ENCODE measurements at regions not wholly inside any gene's neighbourhood (a gene's known extent, or its start where the extent isn't known, plus 50 kb on each side); places are given as distances from the start of the nearest gene placed in this dataset.

GRCh38 chr1:8146257-8146855, 120.2 kb upstream of the ERRFI1 start:
- no peak for DNase-seq (ENCODE audit: low read depth in 1 of 2, low spot score in 1 of 2)

- no peak for DNase-seq (ENCODE audit: low read depth in 1 of 2, low spot score in 1 of 2)
Observed at GRCh38 chr1:8145545-8146202, 119.6 kb upstream of the ERRFI1 start.

- DNase-seq (ENCODE audit: low read depth in 1 of 2, low spot score in 1 of 2): no peak
Observed at GRCh38 chr1:8144323-8144722, 118.2 kb upstream of the ERRFI1 start.

GRCh38 chr1:8142955-8143629, 117.0 kb upstream of the ERRFI1 start:
- DNase-seq (ENCODE audit: low read depth in 1 of 2, low spot score in 1 of 2): no peak

GRCh38 chr1:8139941-8140340, 113.8 kb upstream of the ERRFI1 start:
- no peak for DNase-seq (ENCODE audit: low read depth in 1 of 2, low spot score in 1 of 2)

- no peak for DNase-seq (ENCODE audit: low read depth in 1 of 2, low spot score in 1 of 2)
Observed at GRCh38 chr1:8139383-8139782, 113.3 kb upstream of the ERRFI1 start.

- DNase-seq (ENCODE audit: low read depth in 1 of 2, low spot score in 1 of 2): no peak
Observed at GRCh38 chr1:8138673-8139072, 112.6 kb upstream of the ERRFI1 start.

GRCh38 chr1:8137481-8138244, 111.6 kb upstream of the ERRFI1 start:
- DNase-seq (ENCODE audit: low read depth in 1 of 2, low spot score in 1 of 2): no peak

GRCh38 chr1:8136766-8137165, 110.7 kb upstream of the ERRFI1 start:
- DNase-seq (ENCODE audit: low read depth in 1 of 2, low spot score in 1 of 2): no peak

GRCh38 chr1:8135250-8135649, 109.1 kb upstream of the ERRFI1 start:
- DNase-seq (ENCODE audit: low read depth in 1 of 2, low spot score in 1 of 2): no peak

GRCh38 chr1:8134546-8135235, 108.6 kb upstream of the ERRFI1 start:
- no peak for DNase-seq (ENCODE audit: low read depth in 1 of 2, low spot score in 1 of 2)

GRCh38 chr1:8133657-8134430, 107.7 kb upstream of the ERRFI1 start:
- DNase-seq (ENCODE audit: low read depth in 1 of 2, low spot score in 1 of 2): no peak

GRCh38 chr1:8133190-8133589, 107.1 kb upstream of the ERRFI1 start:
- DNase-seq (ENCODE audit: low read depth in 1 of 2, low spot score in 1 of 2): no peak

GRCh38 chr1:8127171-8127641, 101.1 kb upstream of the ERRFI1 start:
- no peak for DNase-seq (ENCODE audit: low read depth in 1 of 2, low spot score in 1 of 2)

- DNase-seq (ENCODE audit: low read depth in 1 of 2, low spot score in 1 of 2): no peak
Observed at GRCh38 chr1:8122477-8123407, 96.6 kb upstream of the ERRFI1 start.

- no peak for DNase-seq (ENCODE audit: low read depth in 1 of 2, low spot score in 1 of 2)
Observed at GRCh38 chr1:8122160-8122476, 96.0 kb upstream of the ERRFI1 start.

- no peak for DNase-seq (ENCODE audit: low read depth in 1 of 2, low spot score in 1 of 2)
Observed at GRCh38 chr1:8121261-8122159, 95.4 kb upstream of the ERRFI1 start.

GRCh38 chr1:8120693-8121260, 94.7 kb upstream of the ERRFI1 start:
- no peak for DNase-seq (ENCODE audit: low read depth in 1 of 2, low spot score in 1 of 2)
